ENCODE measurements at regions not wholly inside any gene's neighbourhood (a gene's known extent, or its start where the extent isn't known, plus 50 kb on each side); places are given as distances from the start of the nearest gene placed in this dataset.

- FAIRE-seq (no peak), DNase-seq (ENCODE audit: low read depth) (no peak)
- Mint-ChIP-seq H3K27ac (ENCODE audit: unreplicated experiment) (no peak overlapping the region), H3K4me3 (ENCODE audit: unreplicated experiment) (no peak overlapping the region), H3K9me3 (ENCODE audit: unreplicated experiment) (peaks cover 7% of the 10 kb centered on the region), H3K4me1 (ENCODE audit: low read depth, unreplicated experiment) (peaks cover 4% of the 10 kb centered on the region), H3K27me3 (ENCODE audit: low read depth, unreplicated experiment) (peaks cover 5% of the 10 kb centered on the region), H3K36me3 (ENCODE audit: low read depth, unreplicated experiment) (no peaks in the 10 kb centered on the region)
- TF ChIP-seq CTCF (IDR thresholded peaks at IDR 0.05; ENCODE audit: insufficient read depth, low read depth, low read length): no peak
- H3K27me3 ChIP-seq (ENCODE audit: insufficient read depth, low read length): no peaks in the 10 kb centered on the region
- H3K36me3 ChIP-seq (ENCODE audit: insufficient read depth, low read length): no peaks in the 10 kb centered on the region
- H4K20me1 ChIP-seq (ENCODE audit: insufficient read depth, low read length): no peaks in the 10 kb centered on the region
- H3K27ac ChIP-seq (ENCODE audit: low read depth, low read length): no peak overlapping the region
- no peak overlapping the region for H3K9ac ChIP-seq (ENCODE audit: low read length)
- H3K4me3 ChIP-seq (ENCODE audit: insufficient read depth, low read depth, low read length): no peak overlapping the region
- H3K9me3 ChIP-seq (ENCODE audit: insufficient read depth, low read depth, low read length): no peaks in the 10 kb centered on the region
- H2AFZ ChIP-seq (ENCODE audit: low read depth, low read length): no peak overlapping the region
- peaks cover 9% of the 10 kb centered on the region for H3K4me1 ChIP-seq (ENCODE audit: insufficient read depth, low read length)
- no peak overlapping the region for H3K4me2 ChIP-seq (ENCODE audit: low read length)
- no peaks in the 10 kb centered on the region for H3K79me2 ChIP-seq (ENCODE audit: insufficient read depth, low read length)
These were observed 350.1 kb downstream of the FOXO1 start for GRCh38 chr13:40316301-40316700.

- H3K27ac Mint-ChIP-seq (ENCODE audit: unreplicated experiment): no peak overlapping the region
These were observed 348.5 kb downstream of the FOXO1 start for GRCh38 chr13:40317980-40318327.

GRCh38 chr13:40318366-40318765 lies 348.1 kb downstream of the FOXO1 start:
- Mint-ChIP-seq H3K9me3 (ENCODE audit: unreplicated experiment) (peaks cover 11% of the 10 kb centered on the region), H3K36me3 (ENCODE audit: low read depth, unreplicated experiment) (no peaks in the 10 kb centered on the region), H3K4me3 (ENCODE audit: unreplicated experiment) (no peak overlapping the region), H3K4me1 (ENCODE audit: low read depth, unreplicated experiment) (peaks cover 4% of the 10 kb centered on the region), H3K27ac (ENCODE audit: unreplicated experiment) (no peak overlapping the region), H3K27me3 (ENCODE audit: low read depth, unreplicated experiment) (peaks cover 5% of the 10 kb centered on the region)
- H3K79me2 ChIP-seq (ENCODE audit: insufficient read depth, low read length): no peaks in the 10 kb centered on the region
- FAIRE-seq (no peak), DNase-seq (ENCODE audit: low read depth) (no peak)
- no peak overlapping the region for H3K27ac ChIP-seq (ENCODE audit: low read depth, low read length)
- H2AFZ ChIP-seq (ENCODE audit: low read depth, low read length): no peak overlapping the region
- no peaks in the 10 kb centered on the region for H3K36me3 ChIP-seq (ENCODE audit: insufficient read depth, low read length)
- no peak for TF ChIP-seq CTCF (IDR thresholded peaks at IDR 0.05; ENCODE audit: insufficient read depth, low read depth, low read length)
- TF ChIP-seq EZH2 (IDR thresholded peaks at IDR 0.05; ENCODE audit: insufficient read depth, low read length): no peak
- no peak overlapping the region for H3K4me2 ChIP-seq (ENCODE audit: low read length)
- peaks cover 9% of the 10 kb centered on the region for H3K4me1 ChIP-seq (ENCODE audit: insufficient read depth, low read length)
- no peak overlapping the region for H3K9ac ChIP-seq (ENCODE audit: low read length)
- no peaks in the 10 kb centered on the region for H4K20me1 ChIP-seq (ENCODE audit: insufficient read depth, low read length)
- no peaks in the 10 kb centered on the region for H3K9me3 ChIP-seq (ENCODE audit: insufficient read depth, low read depth, low read length)
- H3K4me3 ChIP-seq (ENCODE audit: insufficient read depth, low read depth, low read length): no peak overlapping the region
- H3K27me3 ChIP-seq (ENCODE audit: insufficient read depth, low read length): no peaks in the 10 kb centered on the region

More at GRCh38 chr13:40317980-40318327, 348.5 kb downstream of the FOXO1 start:
- no peaks in the 10 kb centered on the region for H3K27me3 ChIP-seq (ENCODE audit: insufficient read depth, low read length)
- peaks cover 5% of the 10 kb centered on the region for H3K27me3 Mint-ChIP-seq (ENCODE audit: low read depth, unreplicated experiment)
- no peak overlapping the region for H3K9ac ChIP-seq (ENCODE audit: low read length)
- H3K79me2 ChIP-seq (ENCODE audit: insufficient read depth, low read length): no peaks in the 10 kb centered on the region
- no peaks in the 10 kb centered on the region for H3K36me3 Mint-ChIP-seq (ENCODE audit: low read depth, unreplicated experiment)
- TF ChIP-seq EZH2 (IDR thresholded peaks at IDR 0.05; ENCODE audit: insufficient read depth, low read length): no peak
- TF ChIP-seq CTCF (IDR thresholded peaks at IDR 0.05; ENCODE audit: insufficient read depth, low read depth, low read length): no peak
- H3K4me2 ChIP-seq (ENCODE audit: low read length): no peak overlapping the region
- H4K20me1 ChIP-seq (ENCODE audit: insufficient read depth, low read length): no peaks in the 10 kb centered on the region
- FAIRE-seq: no peak
- H3K4me1 Mint-ChIP-seq (ENCODE audit: low read depth, unreplicated experiment): peaks cover 4% of the 10 kb centered on the region
- DNase-seq (ENCODE audit: low read depth): no peak
- no peak overlapping the region for H3K4me3 ChIP-seq (ENCODE audit: insufficient read depth, low read depth, low read length)
- no peak overlapping the region for H3K27ac ChIP-seq (ENCODE audit: low read depth, low read length)
- H3K4me1 ChIP-seq (ENCODE audit: insufficient read depth, low read length): peaks cover 9% of the 10 kb centered on the region
- H2AFZ ChIP-seq (ENCODE audit: low read depth, low read length): no peak overlapping the region
- peaks cover 9% of the 10 kb centered on the region for H3K9me3 Mint-ChIP-seq (ENCODE audit: unreplicated experiment)
- H3K36me3 ChIP-seq (ENCODE audit: insufficient read depth, low read length): no peaks in the 10 kb centered on the region
- no peak overlapping the region for H3K4me3 Mint-ChIP-seq (ENCODE audit: unreplicated experiment)
- H3K9me3 ChIP-seq (ENCODE audit: insufficient read depth, low read depth, low read length): no peaks in the 10 kb centered on the region

All from astrocyte (in vitro differentiated cells and primary cell).